ENCODE measurements at regions not wholly inside any gene's neighbourhood (a gene's known extent, or its start where the extent isn't known, plus 50 kb on each side); places are given as distances from the start of the nearest gene placed in this dataset.

GRCh38 chr13:47110833-47111240 is 214.0 kb upstream of the HTR2A start:
- H3K4me2 ChIP-seq (ENCODE audit: low read length), result no peak overlapping the region
- no peaks in the 10 kb centered on the region for H3K27me3 ChIP-seq (ENCODE audit: insufficient read depth, low read length)
- no peak overlapping the region for H3K9ac ChIP-seq (ENCODE audit: low read length)
- no peaks in the 10 kb centered on the region for H3K79me2 ChIP-seq (ENCODE audit: insufficient read depth, low read length)
- H3K4me1 ChIP-seq (ENCODE audit: insufficient read depth, low read length), result peaks cover 8% of the 10 kb centered on the region
- no peak overlapping the region for H3K4me3 ChIP-seq (ENCODE audit: insufficient read depth, low read depth, low read length)
- H2AFZ ChIP-seq (ENCODE audit: low read depth, low read length), result no peak overlapping the region
- peaks cover 32% of the 10 kb centered on the region for H3K4me1 Mint-ChIP-seq (ENCODE audit: low read depth, unreplicated experiment)
- no peak overlapping the region for H3K27ac ChIP-seq (ENCODE audit: low read depth, low read length)
- no peaks in the 10 kb centered on the region for H3K27me3 Mint-ChIP-seq (ENCODE audit: low read depth, unreplicated experiment)
- no peak overlapping the region for H3K27ac Mint-ChIP-seq (ENCODE audit: unreplicated experiment)
- H4K20me1 ChIP-seq (ENCODE audit: insufficient read depth, low read length), result no peaks in the 10 kb centered on the region
- no peak for FAIRE-seq
- no peak for TF ChIP-seq CTCF (IDR thresholded peaks at IDR 0.05; ENCODE audit: insufficient read depth, low read depth, low read length)
- TF ChIP-seq EZH2 (IDR thresholded peaks at IDR 0.05; ENCODE audit: insufficient read depth, low read length), result no peak
- H3K36me3 ChIP-seq (ENCODE audit: insufficient read depth, low read length), result no peaks in the 10 kb centered on the region
- H3K36me3 Mint-ChIP-seq (ENCODE audit: low read depth, unreplicated experiment), result no peaks in the 10 kb centered on the region
- no peaks in the 10 kb centered on the region for H3K9me3 ChIP-seq (ENCODE audit: insufficient read depth, low read depth, low read length)
- H3K9me3 Mint-ChIP-seq (ENCODE audit: unreplicated experiment), result no peaks in the 10 kb centered on the region
- no peak for DNase-seq (ENCODE audit: low read depth)
- H3K4me3 Mint-ChIP-seq (ENCODE audit: unreplicated experiment), result no peak overlapping the region

GRCh38 chr13:47110141-47110540 is 213.3 kb upstream of the HTR2A start:
- Mint-ChIP-seq H3K4me3 (ENCODE audit: unreplicated experiment) (no peak overlapping the region), H3K27me3 (ENCODE audit: low read depth, unreplicated experiment) (no peaks in the 10 kb centered on the region), H3K4me1 (ENCODE audit: low read depth, unreplicated experiment) (peaks cover 32% of the 10 kb centered on the region), H3K36me3 (ENCODE audit: low read depth, unreplicated experiment) (no peaks in the 10 kb centered on the region), H3K27ac (ENCODE audit: unreplicated experiment) (no peak overlapping the region), H3K9me3 (ENCODE audit: unreplicated experiment) (no peaks in the 10 kb centered on the region)
- H3K4me1 ChIP-seq (ENCODE audit: insufficient read depth, low read length), result peaks cover 8% of the 10 kb centered on the region
- H2AFZ ChIP-seq (ENCODE audit: low read depth, low read length), result no peak overlapping the region
- no peak overlapping the region for H3K4me2 ChIP-seq (ENCODE audit: low read length)
- H3K36me3 ChIP-seq (ENCODE audit: insufficient read depth, low read length), result no peaks in the 10 kb centered on the region
- no peaks in the 10 kb centered on the region for H4K20me1 ChIP-seq (ENCODE audit: insufficient read depth, low read length)
- H3K9me3 ChIP-seq (ENCODE audit: insufficient read depth, low read depth, low read length), result no peaks in the 10 kb centered on the region
- TF ChIP-seq CTCF (IDR thresholded peaks at IDR 0.05; ENCODE audit: insufficient read depth, low read depth, low read length) (no peak), EZH2 (IDR thresholded peaks at IDR 0.05; ENCODE audit: insufficient read depth, low read length) (no peak)
- H3K27ac ChIP-seq (ENCODE audit: low read depth, low read length), result no peak overlapping the region
- FAIRE-seq (no peak), DNase-seq (ENCODE audit: low read depth) (no peak)
- H3K9ac ChIP-seq (ENCODE audit: low read length), result no peak overlapping the region
- H3K4me3 ChIP-seq (ENCODE audit: insufficient read depth, low read depth, low read length), result no peak overlapping the region
- no peaks in the 10 kb centered on the region for H3K27me3 ChIP-seq (ENCODE audit: insufficient read depth, low read length)
- no peaks in the 10 kb centered on the region for H3K79me2 ChIP-seq (ENCODE audit: insufficient read depth, low read length)

- H3K27ac ChIP-seq (ENCODE audit: low read depth, low read length), result no peak overlapping the region
- no peaks in the 10 kb centered on the region for H3K27me3 ChIP-seq (ENCODE audit: insufficient read depth, low read length)
- peaks cover 26% of the 10 kb centered on the region for H3K4me1 Mint-ChIP-seq (ENCODE audit: low read depth, unreplicated experiment)
- FAIRE-seq (no peak), DNase-seq (ENCODE audit: low read depth) (no peak)
- H3K9ac ChIP-seq (ENCODE audit: low read length), result no peak overlapping the region
- TF ChIP-seq CTCF (IDR thresholded peaks at IDR 0.05; ENCODE audit: insufficient read depth, low read depth, low read length) (no peak), EZH2 (IDR thresholded peaks at IDR 0.05; ENCODE audit: insufficient read depth, low read length) (no peak)
- no peaks in the 10 kb centered on the region for H3K36me3 ChIP-seq (ENCODE audit: insufficient read depth, low read length)
- no peaks in the 10 kb centered on the region for H3K79me2 ChIP-seq (ENCODE audit: insufficient read depth, low read length)
- no peak overlapping the region for H3K4me3 ChIP-seq (ENCODE audit: insufficient read depth, low read depth, low read length)
- no peak overlapping the region for H3K4me3 Mint-ChIP-seq (ENCODE audit: unreplicated experiment)
- H3K4me2 ChIP-seq (ENCODE audit: low read length), result no peak overlapping the region
- no peaks in the 10 kb centered on the region for H3K36me3 Mint-ChIP-seq (ENCODE audit: low read depth, unreplicated experiment)
- peaks cover 4% of the 10 kb centered on the region for H3K9me3 Mint-ChIP-seq (ENCODE audit: unreplicated experiment)
- peaks cover 5% of the 10 kb centered on the region for H3K4me1 ChIP-seq (ENCODE audit: insufficient read depth, low read length)
- no peak overlapping the region for H3K27ac Mint-ChIP-seq (ENCODE audit: unreplicated experiment)
- no peak overlapping the region for H2AFZ ChIP-seq (ENCODE audit: low read depth, low read length)
- H3K9me3 ChIP-seq (ENCODE audit: insufficient read depth, low read depth, low read length), result no peaks in the 10 kb centered on the region
- H4K20me1 ChIP-seq (ENCODE audit: insufficient read depth, low read length), result no peaks in the 10 kb centered on the region
- no peaks in the 10 kb centered on the region for H3K27me3 Mint-ChIP-seq (ENCODE audit: low read depth, unreplicated experiment)
Measured at GRCh38 chr13:47109028-47109427, 212.2 kb upstream of the HTR2A start.

Measured in astrocyte (in vitro differentiated cells and primary cell).